ENCODE measurements at regions not wholly inside any gene's neighbourhood (a gene's known extent, or its start where the extent isn't known, plus 50 kb on each side); places are given as distances from the start of the nearest gene placed in this dataset.

DNA sequence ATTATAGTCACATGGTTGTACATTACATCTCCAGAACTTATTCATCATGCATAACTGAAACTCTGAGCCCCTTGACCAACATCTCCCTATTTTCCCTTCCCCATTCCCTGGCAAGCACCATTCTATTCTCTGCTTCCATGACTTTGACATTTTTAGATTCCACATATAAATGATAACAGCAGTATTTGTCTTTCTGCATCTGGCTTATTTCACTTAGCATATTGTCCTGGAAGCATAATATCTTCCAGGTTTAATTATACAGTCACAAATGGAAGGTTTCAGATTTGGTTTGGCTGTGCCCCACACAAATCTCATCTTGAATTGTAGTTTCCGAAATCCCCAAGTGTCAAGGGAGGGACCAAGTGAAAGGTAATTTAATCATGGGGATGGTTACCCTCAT is 626.9 kb upstream of the PKDCC start:
- H3K27ac ChIP-seq (ENCODE audit: low read depth, low read length, poor library complexity, severe bottlenecking), result no peak overlapping the region
- intact Hi-C loops (cut with micrococcal nuclease; ENCODE audit: unreplicated experiment), result no loop called here
- no peaks in the 10 kb centered on the region for H3K36me3 ChIP-seq (ENCODE audit: insufficient read depth, low read length, poor library complexity, severe bottlenecking)
- no TSS peak for BruUV-seq (replicated peaks)
- H3K9me3 ChIP-seq (ENCODE audit: low read depth, low read length, poor library complexity, severe bottlenecking), result no peaks in the 10 kb centered on the region
- no peak for DNase-seq (ENCODE audit: low spot score)
- peaks cover 25% of the 10 kb centered on the region for H3K27me3 ChIP-seq (replicated peaks; ENCODE audit: insufficient read depth, low read depth, low read length, poor library complexity)
- H3K4me1 ChIP-seq (ENCODE audit: insufficient read depth, low read length, poor library complexity, severe bottlenecking), result no peaks in the 10 kb centered on the region
- TF ChIP-seq CTCF (conservative IDR thresholded peaks at IDR 0.05; ENCODE audit: low read depth, low read length), result no peak
- TF ChIP-seq EZH2 (IDR thresholded peaks at IDR 0.05; ENCODE audit: borderline replicate concordance, low read depth, low read length, poor library complexity, severe bottlenecking), result no peak
- ChIA-PET POLR2A (ENCODE audit: low non-redundant PET) (no interaction called here), CTCF (no interaction called here)
- no peak overlapping the region for H3K4me3 ChIP-seq (ENCODE audit: low read depth, low read length, poor library complexity, severe bottlenecking)

GRCh38 chr2:41431756-41432155 is 616.1 kb upstream of the PKDCC start:
- Histone ChIP-seq H3K4me1 (ENCODE audit: insufficient read depth, low read length, poor library complexity, severe bottlenecking) (no peaks in the 10 kb centered on the region), H3K4me3 (ENCODE audit: low read depth, low read length, poor library complexity, severe bottlenecking) (no peak overlapping the region), H3K27ac (ENCODE audit: low read depth, low read length, poor library complexity, severe bottlenecking) (no peak overlapping the region), H3K27me3 (replicated peaks; ENCODE audit: insufficient read depth, low read depth, low read length, poor library complexity) (peaks cover 3% of the 10 kb centered on the region), H3K9me3 (ENCODE audit: low read depth, low read length, poor library complexity, severe bottlenecking) (no peaks in the 10 kb centered on the region), H3K36me3 (ENCODE audit: insufficient read depth, low read length, poor library complexity, severe bottlenecking) (no peaks in the 10 kb centered on the region)
- TF ChIP-seq CTCF (conservative IDR thresholded peaks at IDR 0.05; ENCODE audit: low read depth, low read length) (no peak), EZH2 (IDR thresholded peaks at IDR 0.05; ENCODE audit: borderline replicate concordance, low read depth, low read length, poor library complexity, severe bottlenecking) (no peak)
- intact Hi-C loops (cut with micrococcal nuclease; ENCODE audit: unreplicated experiment), result no loop called here
- POLR2A ChIA-PET (ENCODE audit: low non-redundant PET), result no interaction called here
- CTCF ChIA-PET, result no interaction called here
- BruUV-seq (replicated peaks), result no TSS peak
- no peak for DNase-seq (ENCODE audit: low spot score)

DNA sequence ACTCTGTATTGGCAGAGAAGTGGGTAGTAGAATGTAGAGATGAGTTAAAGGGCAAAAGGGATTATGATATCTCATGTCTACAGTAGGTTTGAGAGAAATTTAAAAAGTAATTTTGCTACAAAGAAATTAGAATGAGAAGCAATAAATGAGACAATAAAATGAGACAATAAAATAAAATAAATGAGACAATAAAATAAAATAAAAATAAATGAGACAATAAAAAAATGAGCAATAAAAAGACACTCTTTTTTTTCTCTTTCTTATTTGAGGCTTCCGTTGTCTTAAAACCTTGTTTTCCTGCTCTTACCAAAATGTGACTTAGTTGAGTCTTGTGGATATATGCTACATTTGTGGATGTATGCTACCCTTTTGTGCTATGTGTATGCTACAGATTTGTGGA is 615.4 kb upstream of the PKDCC start:
- ChIA-PET CTCF (no interaction called here), POLR2A (ENCODE audit: low non-redundant PET) (no interaction called here)
- Histone ChIP-seq H3K9me3 (ENCODE audit: low read depth, low read length, poor library complexity, severe bottlenecking) (peaks cover 5% of the 10 kb centered on the region), H3K27me3 (replicated peaks; ENCODE audit: insufficient read depth, low read depth, low read length, poor library complexity) (peaks cover 3% of the 10 kb centered on the region), H3K4me3 (ENCODE audit: low read depth, low read length, poor library complexity, severe bottlenecking) (no peak overlapping the region), H3K27ac (ENCODE audit: low read depth, low read length, poor library complexity, severe bottlenecking) (no peak overlapping the region), H3K36me3 (ENCODE audit: insufficient read depth, low read length, poor library complexity, severe bottlenecking) (no peaks in the 10 kb centered on the region), H3K4me1 (ENCODE audit: insufficient read depth, low read length, poor library complexity, severe bottlenecking) (no peaks in the 10 kb centered on the region)
- DNase-seq (ENCODE audit: low spot score), result no peak
- TF ChIP-seq EZH2 (IDR thresholded peaks at IDR 0.05; ENCODE audit: borderline replicate concordance, low read depth, low read length, poor library complexity, severe bottlenecking) (no peak), CTCF (conservative IDR thresholded peaks at IDR 0.05; ENCODE audit: low read depth, low read length) (no peak)
- intact Hi-C loops (cut with micrococcal nuclease; ENCODE audit: unreplicated experiment), result no loop called here
- no TSS peak for BruUV-seq (replicated peaks)

Measured in A673 (cell line).